GM10847 (cell line): ENCODE measurements at regions not wholly inside any gene's neighbourhood (a gene's known extent, or its start where the extent isn't known, plus 50 kb on each side); places are given as distances from the start of the nearest gene placed in this dataset.

Experiments
- POLR2A ChIP-seq: IDR thresholded peaks from 2 replicates; pipeline ENCODE4 v1.6.1; 2011; ENCODE audit not compliant: insufficient read length; ENCODE audit errors: extremely low read depth

DNA sequence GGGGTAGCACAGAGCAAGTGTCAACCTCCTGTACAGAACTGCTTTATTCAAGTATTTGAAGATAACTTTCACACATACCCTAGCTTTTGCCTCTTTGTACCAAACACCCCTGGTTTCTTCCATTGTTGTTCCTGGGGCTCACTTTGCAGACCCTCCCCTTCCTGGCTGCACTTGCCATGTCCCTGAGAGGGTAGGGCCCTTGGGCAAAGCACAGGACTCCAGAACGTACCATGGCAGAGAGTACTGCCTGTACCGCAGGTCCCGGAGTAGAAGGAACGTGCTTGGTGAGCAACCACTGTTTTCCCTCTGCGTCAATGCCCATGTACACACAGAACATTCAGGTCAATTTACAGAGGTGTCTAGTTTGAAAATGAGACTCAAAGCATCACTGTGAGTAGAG lies 290.4 kb downstream of the EN1 start:
- TF ChIP-seq POLR2A = no peak

DNA sequence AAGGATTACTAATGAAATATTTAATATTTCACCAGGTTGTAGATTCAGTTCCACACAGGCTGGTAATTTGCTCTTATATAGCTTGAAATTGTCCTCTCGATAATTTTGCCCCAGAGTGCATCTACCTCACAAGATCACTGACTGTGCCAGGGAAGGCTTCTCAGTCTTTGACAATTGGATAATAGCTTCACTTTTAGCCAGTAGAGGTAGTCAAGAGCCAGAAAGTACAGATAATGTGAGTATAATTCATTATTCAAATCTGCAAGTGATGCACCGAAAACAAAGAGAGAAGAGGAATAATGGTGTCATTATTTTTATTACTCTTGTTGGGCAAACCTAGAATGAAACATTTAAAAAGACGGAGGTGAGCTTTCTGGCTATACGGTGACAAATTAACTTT lies 292.8 kb downstream of the EN1 start:
- TF ChIP-seq POLR2A = no peak

DNA sequence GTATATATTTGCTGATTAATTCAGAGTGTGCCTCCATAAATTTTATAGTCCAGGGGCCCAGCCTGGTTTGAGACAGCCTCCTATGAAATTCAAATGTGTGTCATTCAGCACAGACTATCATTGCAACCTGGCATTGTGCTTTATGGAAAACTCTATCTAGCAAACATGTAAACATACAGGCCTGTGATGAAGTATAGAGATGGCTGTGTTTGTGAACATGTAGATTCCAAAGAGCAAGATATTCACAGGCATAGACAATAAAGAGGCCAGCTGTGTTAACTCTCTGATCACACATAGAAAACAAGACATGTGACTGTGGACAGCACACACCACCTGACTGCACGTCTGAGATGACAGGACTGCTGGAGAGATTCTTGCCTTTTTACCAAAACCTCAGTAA lies 297.9 kb downstream of the EN1 start:
- TF ChIP-seq POLR2A = no peak

DNA sequence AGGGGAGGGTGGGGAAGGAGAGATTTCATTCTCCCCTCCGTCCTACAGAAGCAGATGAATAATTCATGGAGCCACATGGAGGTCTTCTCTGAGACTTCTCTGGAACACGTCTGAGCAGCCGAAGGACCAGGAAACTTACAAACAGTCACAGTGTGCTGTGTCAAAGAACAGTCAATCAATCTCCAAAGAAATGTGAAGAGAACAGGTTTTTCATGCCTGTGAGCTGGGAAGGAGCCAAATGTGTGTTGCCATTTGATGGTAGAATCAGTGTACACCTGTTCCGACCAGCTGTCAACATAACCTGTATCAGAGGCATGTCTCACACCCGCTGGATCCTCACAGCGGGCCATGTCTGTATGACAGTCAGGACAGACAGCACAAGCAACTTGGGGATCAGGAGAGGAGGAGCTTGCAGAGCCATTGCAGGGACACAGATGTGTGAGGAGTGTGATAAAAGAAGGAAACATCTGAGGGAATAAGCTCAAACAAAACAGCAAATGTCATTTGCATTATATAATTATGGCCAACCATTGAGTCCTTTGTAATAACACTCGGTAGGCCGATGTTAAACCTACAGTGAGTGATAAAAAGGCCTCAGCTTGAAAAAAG lies 298.5 kb downstream of the EN1 start:
- no peak for TF ChIP-seq POLR2A

DNA sequence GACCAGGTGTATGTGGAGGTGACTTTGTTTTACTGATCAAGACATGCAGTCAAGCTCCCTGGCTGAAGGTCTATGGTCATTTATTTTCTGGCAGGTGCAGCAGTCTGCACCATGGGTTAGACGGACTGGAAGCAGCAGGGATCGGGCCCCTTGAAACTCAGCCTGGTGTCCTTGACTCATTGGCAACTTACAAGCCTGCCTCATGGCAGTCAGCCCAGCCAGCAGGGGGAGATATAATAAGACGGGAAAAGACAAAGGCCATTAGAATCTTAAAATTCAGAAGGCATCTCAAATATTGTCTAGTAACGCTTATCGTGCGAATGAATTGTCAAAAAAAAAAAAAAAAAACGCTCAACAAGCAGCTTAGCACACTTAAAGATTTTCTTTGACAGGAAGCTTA lies 308.2 kb downstream of the EN1 start:
- no peak for TF ChIP-seq POLR2A

DNA sequence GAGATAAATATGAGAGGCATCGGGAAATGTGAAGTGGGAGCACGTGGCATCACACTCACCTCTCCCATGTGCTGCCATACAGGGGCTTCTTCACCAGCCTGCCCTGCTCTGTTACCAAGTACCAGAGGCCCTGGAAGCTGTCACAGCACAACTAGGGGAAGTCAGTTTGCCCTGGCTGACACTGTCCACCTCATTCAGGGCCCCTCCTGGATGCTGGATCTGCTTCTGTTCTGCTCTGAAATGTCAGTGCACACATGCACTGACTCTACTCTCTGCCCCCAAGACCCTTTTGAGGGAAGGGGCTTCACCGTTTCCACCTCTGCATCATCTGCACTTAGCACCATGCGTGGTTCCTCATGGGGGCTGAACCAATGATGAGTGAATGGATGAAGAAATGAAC lies 311.1 kb downstream of the EN1 start:
- no peak for TF ChIP-seq POLR2A

DNA sequence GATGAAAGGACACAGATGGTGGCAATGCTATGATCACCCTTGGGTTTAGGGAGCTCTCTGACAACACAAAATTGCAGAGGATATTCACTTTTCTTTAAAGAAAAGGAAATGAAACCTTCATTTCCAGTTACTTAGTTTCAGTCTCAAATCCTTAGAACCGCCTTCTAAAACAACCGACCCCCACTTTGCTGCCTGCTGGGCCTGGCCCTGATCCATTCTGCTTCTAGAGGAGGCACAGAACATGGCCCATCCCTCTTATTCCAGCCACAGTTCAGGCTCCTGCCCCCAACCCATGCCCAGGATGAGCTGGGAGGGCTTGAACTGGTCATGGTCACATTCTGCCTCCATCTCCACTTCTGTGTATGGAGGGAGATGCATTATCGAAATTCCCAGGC lies 311.6 kb downstream of the EN1 start:
- no peak for TF ChIP-seq POLR2A

DNA sequence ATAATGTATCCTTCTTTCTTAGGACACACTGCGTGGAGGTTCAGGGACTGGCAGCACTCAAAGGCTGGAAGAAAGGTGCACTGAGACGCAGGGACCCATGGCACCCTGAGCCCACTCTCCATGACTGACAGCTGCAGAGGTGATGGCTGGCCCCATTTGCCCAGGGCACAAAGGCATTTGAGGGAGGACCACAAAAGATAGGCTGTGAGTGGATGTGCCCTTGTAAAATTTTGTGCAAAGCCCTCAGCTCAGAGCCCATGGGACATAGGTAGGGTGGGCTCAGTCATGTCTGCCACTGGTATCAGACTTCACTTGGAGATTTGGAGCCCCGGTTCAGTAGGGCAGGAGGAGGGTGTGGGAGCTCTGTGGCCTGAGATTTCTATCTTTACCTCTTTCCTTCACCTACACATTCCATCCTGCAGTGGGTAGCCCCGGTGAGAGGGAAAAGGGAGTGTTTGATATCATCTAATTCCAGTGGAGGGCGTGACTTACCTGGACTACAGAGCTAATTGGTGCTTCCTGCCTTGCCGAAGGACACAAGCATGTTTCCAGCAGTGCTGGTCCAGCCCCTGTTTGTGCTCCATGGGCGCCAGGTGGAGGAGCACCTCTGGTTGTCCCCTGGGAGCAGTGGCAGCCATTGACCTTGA lies 312.2 kb downstream of the EN1 start:
- no peak for TF ChIP-seq POLR2A

DNA sequence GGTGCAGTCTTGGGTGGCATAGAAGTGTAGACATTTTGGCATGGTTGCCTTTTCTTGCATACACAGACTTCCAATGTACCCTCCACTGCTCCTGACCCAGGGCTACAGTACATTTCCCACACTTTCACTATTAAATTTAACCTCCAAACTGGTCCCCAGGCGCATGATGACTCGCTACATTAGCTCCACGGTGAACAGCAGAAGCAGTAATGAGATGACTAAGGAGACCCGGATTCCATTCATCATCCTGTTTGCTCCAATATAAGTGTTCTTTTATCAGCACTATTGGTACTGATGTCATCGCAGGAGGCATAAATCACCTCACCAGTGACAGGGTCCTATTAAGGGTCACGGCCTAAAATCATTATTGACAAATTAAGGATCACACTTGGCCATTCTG lies 316.5 kb downstream of the EN1 start:
- no peak for TF ChIP-seq POLR2A

DNA sequence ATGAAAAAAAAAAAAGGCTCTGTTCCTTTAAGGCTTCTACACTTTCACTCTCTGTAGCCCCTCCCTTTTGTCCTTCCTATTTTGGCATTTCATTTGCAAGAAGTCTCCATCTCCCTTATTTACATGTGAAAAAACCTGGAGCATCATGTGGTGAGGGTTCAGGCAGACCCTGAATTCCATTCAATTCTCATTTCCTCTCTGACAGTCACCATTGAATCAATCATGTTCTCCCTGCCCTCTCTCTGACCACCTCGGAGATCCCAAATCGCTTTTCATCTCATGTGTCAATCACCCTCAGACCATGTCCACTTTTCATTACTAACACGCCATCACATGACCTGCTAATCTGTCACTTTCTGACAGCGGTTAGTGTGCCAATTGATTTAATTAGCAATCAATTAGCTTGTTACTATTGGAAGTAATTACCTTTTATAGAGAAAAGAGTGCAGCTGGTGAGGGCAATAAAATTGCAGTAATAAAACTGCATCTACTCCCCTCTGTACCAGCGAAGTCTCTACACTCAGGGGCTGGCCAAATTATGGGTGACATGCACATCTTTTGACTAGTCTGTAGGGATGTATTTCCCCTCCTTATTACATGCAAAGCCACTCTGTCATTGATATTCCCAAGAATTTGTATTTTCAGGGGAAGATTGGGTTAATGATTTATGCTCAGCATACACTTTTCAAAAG lies 317.4 kb downstream of the EN1 start:
- no peak for TF ChIP-seq POLR2A

DNA sequence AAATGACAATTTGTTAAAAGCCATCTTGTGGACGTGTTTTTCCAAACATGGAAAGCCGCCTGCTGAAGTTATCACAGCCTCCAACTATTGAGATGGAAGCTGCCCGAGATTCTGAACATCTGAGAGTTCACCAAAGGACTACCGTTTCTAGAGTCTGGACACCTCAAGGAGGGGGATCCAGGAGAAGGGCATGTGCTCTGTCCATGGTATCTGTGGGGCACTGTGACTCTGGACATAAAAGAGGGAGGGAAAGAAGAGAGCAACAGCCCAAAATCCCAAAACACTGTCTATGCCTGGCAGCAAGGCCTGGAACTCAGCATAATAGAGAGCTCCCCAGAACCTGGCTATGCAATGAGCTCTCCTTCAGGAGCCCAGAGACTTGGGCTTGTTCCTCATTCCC lies 319.9 kb downstream of the EN1 start:
- TF ChIP-seq POLR2A = no peak

DNA sequence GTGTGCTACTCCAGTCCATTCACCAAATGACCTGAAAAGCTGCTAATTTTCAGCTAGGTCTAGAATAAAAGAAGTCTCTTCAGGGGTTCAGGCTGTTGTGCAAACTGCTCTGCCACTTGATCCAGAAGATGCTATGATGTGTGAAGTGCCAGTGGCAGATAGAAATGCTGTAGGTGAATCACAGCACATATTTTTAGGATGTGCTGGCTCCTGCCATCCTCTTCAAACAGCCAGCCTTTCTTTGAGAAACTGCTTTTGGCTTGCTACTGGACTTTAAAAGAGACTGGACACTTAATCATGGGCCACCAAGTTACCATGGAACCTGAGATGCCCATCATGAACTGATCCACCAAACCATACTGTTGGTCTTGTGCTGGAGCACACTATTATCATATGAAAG lies 322.1 kb downstream of the EN1 start:
- no peak for TF ChIP-seq POLR2A

DNA sequence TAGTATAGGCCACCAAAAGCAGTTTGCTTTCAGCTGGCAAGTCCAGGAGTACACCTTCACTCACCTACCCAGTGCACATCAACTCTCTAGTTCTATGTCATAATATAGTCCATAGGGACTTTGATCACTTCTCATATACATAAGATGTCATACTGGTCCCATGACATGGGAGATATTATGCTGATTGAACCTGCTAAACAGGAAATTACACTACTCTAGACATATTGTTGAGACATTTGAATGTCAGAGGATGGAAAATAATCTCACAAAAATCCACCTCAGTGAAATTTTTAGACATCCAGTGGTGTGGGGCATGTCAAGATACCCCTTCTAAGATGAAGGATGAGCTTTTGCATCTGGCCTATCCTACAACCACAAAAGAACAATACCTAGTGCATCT lies 322.5 kb downstream of the EN1 start:
- no peak for TF ChIP-seq POLR2A

DNA sequence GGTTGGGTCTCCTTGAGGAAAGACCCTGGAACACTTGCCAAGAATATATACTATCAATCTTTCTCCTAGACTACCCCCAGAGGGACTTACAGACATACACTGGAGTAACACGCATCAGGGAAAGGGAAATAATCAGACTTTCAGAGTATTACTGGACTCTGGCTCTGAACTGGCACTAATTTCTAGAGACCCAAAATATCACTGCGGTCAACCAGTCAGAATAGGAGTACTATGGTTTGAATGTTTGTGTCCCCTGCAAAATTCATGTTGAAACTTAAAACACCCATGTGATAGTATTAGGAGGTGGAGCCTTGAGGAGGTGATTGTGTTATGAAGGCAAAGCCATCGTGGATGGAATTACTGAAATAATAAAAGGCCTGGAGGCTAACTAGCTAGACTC lies 323.7 kb downstream of the EN1 start:
- TF ChIP-seq POLR2A = no peak

DNA sequence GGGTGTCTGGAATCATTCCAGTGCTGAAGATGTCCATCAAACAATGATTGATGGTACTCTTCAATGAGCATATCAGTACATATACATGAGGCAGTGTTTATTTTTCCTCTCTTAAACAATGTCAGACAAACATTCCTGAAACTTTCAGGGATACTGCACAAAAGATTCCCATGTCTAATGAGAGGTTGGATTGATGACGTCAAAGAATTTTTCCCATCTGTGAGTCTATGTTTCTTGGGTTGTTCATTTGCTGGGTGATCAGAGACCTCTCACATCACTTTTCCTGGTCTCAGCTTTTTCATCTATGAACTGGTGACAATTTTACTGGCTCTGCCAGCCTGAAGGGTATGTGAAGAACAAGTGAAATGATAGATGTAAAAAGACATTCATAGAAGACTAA lies 325.5 kb downstream of the EN1 start:
- no peak for TF ChIP-seq POLR2A

DNA sequence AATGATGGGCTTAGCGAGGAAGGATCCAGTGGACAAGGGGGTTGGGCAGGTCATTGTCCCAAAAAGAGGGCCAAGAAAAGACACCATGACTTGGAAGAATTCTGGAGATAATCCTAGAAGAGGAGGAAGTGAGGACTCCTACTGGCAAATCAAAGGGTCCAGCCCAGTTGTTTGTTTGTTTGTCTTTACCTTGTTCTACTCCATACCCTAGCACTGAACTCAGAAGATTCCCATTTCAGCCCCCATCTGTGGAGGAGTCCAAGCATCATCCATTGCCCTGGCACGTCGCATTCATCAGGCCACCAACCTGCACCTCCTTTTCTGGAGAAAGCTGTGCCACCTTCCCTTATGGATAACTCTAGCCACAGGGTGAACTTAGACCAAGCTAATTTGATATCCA lies 326.2 kb downstream of the EN1 start:
- TF ChIP-seq POLR2A = no peak

DNA sequence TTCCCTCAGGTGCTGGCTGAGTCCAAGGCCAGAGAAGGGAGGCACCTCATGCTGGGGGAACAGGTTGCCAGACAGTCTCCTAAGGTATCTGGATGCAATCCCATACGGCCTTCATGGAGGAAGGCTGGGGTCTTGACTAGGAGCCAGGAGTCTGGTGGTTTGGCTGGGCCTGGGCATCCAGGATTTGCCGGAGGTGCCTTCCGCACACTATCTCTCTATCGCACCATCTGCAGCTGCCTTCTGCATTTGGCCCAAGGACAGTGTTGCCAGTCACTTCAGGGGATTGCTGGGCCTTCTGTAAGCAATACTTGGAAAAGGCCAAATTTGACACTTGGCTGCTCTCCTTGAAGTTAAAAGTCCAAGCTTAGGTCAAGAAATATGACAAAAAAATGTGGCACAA lies 327.2 kb downstream of the EN1 start:
- no peak for TF ChIP-seq POLR2A

DNA sequence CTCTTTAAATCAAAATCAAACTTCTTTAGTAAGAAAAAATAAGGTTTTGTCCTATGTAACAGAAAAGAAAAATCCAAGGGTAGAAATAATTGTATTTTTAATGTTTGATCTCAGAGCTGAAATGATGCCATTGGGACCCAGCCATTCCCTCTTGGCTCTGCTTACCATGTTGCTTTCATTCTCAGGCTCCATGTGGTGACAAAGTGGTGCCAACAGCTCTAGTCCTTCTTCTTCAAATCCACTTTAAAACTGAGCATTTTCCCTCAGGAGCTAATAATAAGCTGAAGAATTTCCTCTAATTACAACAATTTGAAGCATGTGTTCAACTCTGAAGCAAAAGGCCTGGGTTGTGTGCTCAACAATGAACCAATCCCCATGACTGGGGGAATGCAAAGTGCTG lies 327.9 kb downstream of the EN1 start:
- no peak for TF ChIP-seq POLR2A

DNA sequence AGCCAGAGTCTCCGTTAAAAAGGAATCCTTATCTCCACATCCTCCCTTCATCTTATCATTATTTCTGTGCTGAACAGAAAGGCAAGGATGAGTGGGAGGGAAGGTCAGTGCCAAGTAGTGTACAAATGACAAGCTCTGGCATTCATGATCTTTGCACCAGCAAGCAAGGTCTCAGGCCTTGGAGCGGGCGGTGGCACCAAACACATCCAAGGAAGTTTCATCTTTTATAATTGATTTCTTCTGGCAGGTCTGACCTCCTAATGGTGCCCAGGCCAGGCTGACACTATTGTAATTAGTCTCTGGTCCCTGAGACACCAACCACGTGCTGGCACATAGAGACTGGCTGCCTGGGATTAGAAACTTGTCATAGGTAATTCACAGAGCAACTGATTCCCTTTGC lies 336.6 kb downstream of the EN1 start:
- no peak for TF ChIP-seq POLR2A
